HG03175 (cell line): ENCODE measurements at regions not wholly inside any gene's neighbourhood (a gene's known extent, or its start where the extent isn't known, plus 50 kb on each side); places are given as distances from the start of the nearest gene placed in this dataset.

Source experiments
- ATAC-seq: cut with Tn5 transposase; IDR thresholded peaks from one replicate; pipeline ENCODE4 v1.9.1; 2021; ENCODE audit warnings: mild to moderate bottlenecking, moderate library complexity; ENCODE audit not compliant: unreplicated experiment

- no peak for ATAC-seq
Measured at GRCh38 chr13:80237646-80238045, 103.3 kb downstream of the SPRY2 start.

DNA sequence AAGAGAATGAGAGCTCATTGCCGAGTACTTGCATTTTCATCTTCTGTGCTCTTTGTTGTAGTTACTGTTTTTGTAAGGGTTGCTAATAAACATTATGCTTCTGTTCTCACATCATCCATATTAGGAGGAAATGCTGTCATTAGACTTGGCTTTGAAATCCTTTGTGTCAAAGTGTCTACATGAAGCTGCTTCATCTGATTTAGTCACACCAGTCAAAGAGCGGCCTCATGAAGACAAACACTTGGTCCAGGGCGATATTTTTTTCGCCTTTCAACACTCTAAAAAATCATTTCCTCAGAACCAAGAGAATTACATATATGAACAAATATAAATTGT is 105.0 kb downstream of the SPRY2 start:
- peak; percentile 34 for ATAC-seq

DNA sequence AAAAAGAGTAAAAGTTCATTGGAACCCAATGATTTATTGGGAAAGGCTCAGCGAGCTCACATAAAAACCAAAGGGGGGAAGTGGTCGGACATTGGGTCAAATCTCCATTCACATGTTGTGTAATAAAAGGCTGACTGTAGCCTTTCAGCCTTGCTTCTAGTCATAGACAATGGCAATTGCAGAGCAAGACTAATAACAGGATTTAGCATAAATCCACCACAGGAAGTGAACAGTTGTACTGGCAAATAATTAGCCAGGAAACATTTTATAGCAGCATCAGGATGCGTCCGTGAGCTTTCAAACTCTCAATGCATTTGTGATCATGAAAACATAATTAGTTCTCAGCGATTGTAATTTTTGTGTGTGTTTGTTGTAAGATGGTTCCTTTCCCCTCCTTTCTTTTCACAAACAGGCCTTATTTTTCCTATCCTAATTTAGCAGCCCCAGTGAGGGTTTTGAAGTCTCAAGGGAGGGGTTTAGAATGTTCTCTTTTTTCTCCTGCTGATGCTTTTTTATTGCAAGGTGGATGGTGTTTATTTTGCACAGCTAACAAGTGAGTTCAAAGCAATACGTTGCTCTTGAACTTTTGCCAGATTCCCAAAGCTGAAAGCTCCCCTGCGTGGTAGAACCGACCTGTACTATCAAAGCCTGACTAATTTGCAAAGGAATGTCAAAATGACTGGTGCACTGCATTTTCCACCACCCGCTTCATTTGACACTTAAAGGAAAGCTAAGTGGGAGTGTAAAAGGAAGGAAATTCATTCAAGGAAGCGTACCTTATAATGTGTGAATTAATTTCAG is 105.6 kb downstream of the SPRY2 start:
- ATAC-seq = peak; percentile 92

DNA sequence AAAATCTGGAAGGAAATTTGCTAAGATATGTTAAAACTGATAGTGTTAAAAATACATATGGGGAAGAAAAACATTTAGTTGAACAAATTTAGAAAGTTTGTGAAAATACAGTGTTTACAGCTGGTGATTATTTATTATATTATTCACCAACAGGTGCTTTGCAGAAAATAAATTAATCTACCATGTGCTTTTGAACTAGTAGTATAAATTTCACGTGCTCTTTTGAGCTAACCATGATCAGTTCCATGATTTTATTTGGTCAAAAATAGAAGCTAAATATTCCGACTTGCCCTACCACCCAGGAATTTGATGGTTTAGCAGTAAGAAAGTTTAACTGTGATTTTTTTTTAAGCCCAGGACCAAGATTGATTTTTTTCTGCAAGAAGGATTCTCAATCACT is 113.3 kb downstream of the SPRY2 start:
- no peak for ATAC-seq

DNA sequence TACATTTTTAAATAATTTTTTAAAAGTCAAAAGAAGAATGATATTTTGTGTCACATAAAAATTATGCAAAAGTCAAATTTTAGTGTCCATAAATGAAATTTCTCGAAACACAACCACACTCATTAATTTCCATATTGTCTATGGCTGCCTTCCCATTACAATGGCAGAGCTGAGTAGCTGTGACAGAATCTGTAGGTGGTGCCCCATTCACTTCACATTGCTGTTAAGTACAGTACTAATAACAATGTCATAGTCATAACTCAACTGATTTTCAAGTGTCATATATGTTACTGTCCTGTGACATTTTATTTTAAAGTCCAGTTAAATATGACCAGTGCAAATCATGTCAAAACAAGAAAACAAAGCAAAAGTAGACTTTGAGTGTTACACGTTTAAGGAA is 114.3 kb downstream of the SPRY2 start:
- ATAC-seq = no peak

DNA sequence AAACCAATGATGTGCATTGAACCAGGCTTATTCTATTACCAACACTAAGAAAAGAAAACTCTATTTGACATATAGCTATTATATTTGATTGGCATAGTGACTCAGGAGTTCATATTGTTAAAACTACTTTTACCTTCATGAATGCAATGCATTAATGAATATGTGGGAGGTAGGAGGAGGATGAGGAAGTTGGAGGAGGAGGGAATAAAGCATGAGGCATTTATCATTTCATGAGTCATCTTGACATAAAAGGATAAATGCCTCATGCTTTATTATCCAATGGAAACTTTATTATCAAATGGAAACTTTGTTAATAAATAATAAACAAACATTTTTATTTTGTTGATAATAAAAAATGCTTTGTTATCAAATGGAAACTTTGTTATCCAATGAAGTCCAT is 116.5 kb downstream of the SPRY2 start:
- ATAC-seq = no peak

- ATAC-seq = no peak
Measured at GRCh38 chr13:80217614-80218456, 123.1 kb downstream of the SPRY2 start.

- ATAC-seq = no peak
Measured at GRCh38 chr13:80215368-80215767, 125.6 kb downstream of the SPRY2 start.

- no peak for ATAC-seq
Measured at GRCh38 chr13:80214521-80214991, 126.4 kb downstream of the SPRY2 start.

DNA sequence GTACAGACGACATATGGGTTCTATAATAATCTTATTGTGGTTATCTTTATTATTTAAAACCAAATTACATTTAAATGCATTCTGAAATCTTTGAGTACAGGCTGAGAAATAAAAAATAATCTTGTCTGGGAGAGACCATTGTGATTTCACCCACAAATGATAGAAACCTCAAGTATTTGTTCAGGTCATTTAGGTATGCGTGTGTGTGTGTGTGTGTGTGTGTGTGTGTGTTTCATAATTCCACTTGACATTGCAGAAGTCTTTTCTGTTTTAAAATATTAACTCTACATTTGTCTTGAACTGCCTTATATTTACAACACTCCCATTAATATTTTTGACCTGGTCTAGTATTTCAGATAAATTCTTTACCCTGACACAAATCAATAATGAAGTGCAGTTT is 126.9 kb downstream of the SPRY2 start:
- no peak for ATAC-seq

- no peak for ATAC-seq
Measured at GRCh38 chr13:80213201-80213600, 127.7 kb downstream of the SPRY2 start.

GRCh38 chr13:80211566-80211965 is 129.4 kb downstream of the SPRY2 start:
- ATAC-seq = no peak

DNA sequence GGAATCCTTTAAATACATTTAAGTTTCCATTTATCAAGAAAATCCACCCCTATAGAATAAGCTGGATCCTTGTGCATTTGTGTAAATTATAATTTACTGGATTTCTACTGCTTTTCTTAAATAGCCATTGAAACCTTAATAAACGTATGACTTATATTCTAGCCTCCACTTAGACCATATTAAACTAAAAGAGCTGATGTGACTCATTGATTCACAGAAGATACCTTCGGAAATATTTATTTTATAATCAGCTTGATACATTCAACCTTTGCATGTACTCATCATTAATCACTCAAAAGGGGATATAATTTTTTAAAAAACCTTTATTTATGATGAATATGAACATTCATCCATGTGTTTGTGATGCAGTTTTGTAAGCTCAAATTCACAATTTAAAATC is 136.3 kb downstream of the SPRY2 start:
- ATAC-seq = no peak

GRCh38 chr13:80203496-80203895 is 137.4 kb downstream of the SPRY2 start:
- no peak for ATAC-seq

GRCh38 chr13:80201694-80202468 is 139.0 kb downstream of the SPRY2 start:
- peak; percentile 45 for ATAC-seq

- no peak for ATAC-seq
Measured at GRCh38 chr13:80199585-80200292, 141.2 kb downstream of the SPRY2 start.

DNA sequence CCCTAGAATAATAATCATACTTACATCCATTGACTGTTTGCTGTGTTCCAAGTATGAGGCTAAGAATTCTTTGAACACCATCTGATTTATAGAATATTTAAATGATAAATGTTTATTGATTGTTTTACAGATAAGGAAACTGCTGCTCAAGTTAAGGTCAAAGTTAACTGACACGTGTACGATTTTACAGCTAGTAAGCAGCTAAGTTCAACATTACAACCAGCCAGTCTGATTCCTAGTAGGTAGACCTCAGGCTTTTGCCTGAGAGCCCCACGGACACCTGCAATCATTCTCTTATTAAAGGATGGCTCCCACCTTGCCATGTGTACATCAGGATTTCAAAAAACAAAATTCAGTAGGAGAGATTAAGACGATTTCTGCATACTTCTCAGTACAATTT is 141.9 kb downstream of the SPRY2 start:
- ATAC-seq = no peak

- no peak for ATAC-seq
Measured at GRCh38 chr13:80196756-80197155, 144.2 kb downstream of the SPRY2 start.

GRCh38 chr13:80195649-80196048 is 145.3 kb downstream of the SPRY2 start:
- no peak for ATAC-seq

GRCh38 chr13:80189889-80190597 is 150.9 kb downstream of the SPRY2 start:
- ATAC-seq = no peak
